Stimulated activated CD4-positive, alpha-beta T cell treated with anti-CD3 and anti-CD28 coated beads, Interleukin-2, amount 100 ng/mL, for 24 hours (primary cell): ENCODE measurements at regions not wholly inside any gene's neighbourhood (a gene's known extent, or its start where the extent isn't known, plus 50 kb on each side); places are given as distances from the start of the nearest gene placed in this dataset.
"Not testable (repeated sequence)": the region's sequence is repeated elsewhere in the genome, so short reads cannot be mapped to it uniquely, and the experiment has no call there.

Experiments
- DNase-seq, 2 donors: peaks; one replicate each; pipeline ENCODE4 v3.0.0-alpha.2; 2020

DNA sequence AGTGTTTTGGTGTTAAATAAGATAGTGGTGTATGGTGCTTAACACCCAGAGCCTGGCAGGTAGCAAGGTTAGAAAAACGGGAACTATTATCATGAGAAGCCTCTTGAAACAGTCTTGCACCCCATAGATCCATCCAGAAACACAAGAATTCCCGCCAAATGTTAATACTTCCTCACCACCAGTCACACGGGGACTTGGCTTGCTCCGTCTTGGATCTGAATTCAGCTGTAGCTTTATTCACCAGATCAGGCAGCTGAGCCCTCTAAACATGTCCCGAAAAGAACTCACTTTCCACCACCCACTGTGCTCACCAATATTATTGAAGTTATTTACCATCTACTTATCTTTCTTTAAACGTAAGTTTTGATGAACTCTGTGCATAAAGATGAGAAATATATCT lies 101.6 kb upstream of the PTPN3 start:
- no peak for DNase-seq

DNA sequence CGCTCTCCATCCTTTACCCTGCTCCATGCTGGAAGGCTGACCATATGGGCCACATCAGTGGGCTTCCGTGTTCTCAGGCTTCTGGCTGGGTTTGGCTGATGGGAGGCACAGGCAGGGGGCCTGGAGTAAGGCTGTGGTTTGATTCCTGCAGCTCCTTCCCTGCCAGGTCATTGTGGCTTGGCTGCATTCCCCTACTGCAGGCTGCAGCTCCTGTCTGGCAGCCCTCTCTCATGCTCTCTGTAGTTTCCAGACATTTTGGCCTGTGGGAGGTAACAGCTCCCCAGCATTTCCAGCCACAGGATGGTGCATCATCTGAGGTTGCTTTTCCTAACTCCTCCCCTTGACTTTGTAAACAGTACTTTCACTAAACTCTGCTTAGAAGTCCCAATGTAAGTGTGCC lies 102.0 kb upstream of the PTPN3 start:
- no peak for DNase-seq

DNA sequence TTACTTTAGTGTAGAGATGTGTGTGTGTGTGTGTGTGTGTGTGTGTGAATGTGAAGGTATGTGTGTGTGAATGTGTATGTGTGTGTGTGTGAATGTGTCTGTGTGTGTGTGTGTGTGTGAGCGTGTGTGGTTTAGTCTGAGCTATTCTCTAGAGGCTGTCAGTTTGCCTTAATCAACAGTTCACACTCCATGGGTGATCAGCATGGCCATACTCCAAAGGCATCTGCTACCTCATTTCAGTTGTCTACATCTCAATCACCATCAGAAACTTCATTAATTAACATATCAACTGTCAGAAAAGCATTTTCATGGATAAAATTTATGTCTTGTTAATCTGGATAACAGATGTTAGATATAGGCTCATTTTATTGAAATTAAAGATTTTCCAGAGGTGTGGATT lies 103.1 kb upstream of the PTPN3 start:
- DNase-seq: no peak

DNA sequence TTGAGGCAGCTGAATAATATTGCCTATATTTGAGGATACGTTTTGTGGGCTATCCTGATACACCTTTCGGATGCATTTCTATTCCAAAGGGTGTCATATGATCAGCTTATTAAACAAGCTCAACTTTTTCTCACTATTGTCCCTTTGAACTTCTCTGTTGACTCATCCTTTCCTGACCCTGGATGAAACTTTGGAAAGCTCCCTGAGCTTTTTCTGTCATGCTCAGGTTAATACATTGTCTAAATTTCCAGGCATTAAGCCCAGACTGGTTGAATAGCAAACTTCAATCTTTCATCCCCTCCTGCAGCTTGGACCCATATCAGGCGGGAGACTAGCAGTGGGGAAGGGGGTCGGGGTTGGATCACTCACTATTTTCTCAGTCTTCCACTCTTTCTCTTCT lies 104.9 kb upstream of the PTPN3 start:
- no peak for DNase-seq

DNA sequence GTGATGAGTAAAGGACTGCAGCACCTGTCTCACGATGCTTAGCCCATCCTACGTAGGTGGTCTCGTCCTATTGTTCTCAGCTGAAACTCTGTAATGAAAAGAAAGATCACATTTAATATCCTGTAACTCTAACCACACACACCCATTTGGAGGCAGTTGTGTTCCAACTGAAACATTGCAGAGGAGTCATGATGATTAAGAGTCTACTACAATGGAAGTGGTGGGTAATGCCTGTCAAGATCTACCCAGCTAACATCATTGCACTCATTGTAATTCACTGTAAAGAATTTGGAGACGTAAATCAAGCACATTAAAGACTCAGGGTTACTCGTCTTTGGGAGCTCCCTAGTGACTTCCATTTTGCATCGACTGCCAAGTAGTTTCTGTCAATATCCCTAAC lies 106.0 kb upstream of the PTPN3 start:
- no peak for DNase-seq

DNA sequence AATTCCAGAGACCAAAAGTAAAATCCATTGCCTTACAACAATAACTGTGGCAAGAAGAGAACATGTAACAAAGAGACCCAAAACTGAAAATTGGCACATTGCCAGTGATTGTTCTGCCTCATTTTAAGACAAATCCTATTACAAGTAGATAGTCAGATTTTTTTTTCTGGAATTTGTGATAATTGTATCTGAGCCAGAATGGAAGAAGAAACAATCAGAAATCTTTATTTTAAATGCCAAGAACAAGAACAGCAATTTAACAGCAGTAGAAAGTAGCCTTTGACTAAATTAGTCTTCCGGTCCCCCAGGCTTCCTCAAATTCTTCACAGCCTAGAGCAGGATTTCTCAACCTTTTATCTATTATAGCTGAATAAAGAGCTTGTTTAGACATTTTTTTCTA lies 106.7 kb upstream of the PTPN3 start:
- no peak for DNase-seq

DNA sequence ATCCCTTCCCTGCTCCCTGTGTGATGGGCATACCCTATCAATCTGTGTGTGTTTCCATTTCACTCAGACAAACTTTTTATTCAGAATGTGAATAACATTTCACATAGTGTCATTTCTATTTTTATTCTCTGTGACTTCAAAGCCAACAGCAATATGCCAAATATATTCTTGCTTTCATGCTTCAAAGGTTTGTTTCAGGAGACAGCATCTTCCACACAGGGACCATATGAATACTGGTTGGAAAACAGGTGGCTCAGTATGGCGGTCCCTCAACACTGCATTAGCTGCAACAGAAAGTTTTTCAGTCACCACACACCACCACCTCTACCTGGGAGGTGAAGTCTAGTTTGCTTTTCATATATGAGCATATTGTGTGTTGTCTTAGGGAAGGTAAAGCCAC lies 111.0 kb upstream of the PTPN3 start:
- DNase-seq: no peak

DNA sequence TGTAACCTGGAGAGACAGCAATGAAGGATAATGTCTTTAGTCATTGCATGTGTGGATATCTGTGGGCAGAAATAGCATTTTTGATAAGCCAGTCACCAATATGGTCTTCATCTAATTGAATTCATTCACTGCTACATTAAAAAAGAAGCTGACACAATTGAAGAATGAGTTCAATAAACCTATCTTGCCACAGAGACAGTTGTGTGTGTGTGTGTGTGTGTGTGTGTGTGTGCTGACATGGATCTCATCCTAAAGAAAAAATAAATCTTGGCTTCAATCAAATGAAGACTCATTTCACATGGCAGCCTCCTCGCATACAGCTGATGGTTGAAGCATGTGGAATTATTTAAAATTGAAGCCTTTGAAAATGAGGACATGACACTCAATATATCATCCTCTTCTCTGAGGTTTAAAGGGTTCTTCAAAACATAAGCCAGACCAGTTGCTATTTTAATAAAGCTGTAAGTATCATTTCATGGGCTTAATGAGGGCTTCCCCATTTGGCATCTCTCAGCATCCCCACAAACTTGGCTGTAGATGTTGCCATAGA lies 118.5 kb upstream of the PTPN3 start:
- no peak for DNase-seq

DNA sequence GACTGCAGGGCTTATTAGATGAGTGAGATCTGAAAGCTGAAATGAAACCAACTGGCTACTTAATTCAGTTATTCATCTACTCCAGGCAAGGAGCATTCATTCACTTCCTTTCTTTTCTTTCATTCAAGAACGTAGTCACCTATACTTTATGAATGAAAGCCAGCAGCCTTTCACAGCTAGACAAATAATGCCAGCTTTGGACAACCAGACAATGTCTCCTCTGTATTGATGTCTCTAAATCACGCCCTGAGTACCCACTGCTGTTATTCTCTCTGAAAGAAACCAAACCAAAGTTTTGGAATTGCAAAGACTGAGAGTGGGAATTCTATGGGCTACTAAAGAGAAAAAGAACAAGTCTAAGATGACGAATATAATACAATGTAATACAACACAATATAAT lies 121.2 kb upstream of the PTPN3 start:
- DNase-seq: no peak

DNA sequence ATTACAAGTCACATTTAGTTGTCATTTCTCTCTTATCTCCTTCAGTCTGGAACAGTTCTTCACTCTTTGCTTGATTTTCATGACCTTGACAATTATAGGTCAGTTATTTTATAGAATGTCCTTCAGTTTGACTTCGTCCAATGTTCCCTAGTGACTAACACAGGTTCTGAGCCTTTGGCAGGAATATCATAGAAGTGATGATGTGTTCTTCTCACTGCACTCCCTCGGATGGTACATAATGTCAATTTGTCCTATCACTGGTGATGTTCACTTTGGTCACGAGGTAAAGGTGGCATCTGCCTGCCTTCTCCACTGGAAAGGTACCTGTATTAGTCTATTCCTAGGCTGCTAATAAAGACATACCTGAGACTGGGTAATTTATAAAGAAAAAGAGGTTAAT lies 126.0 kb upstream of the PTPN3 start:
- DNase-seq: no peak

DNA sequence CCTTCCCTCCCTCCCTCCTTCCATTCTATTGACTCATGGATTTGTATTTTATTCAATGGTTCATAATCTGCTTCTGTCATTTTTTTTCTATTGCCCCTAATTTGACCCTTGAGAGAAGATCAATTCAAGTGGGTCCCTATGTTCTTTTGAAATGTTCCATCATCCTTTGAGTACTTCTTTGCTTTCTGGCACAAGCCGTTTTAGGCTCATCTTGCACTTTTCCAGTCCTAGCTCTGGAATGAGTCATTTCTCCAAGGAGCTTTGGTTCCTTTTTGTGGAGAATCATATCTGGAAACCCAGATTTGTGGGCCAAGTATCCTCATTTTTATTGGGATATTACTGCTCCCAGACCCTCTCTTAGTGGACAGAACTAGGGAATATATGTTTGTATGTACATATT lies 126.8 kb upstream of the PTPN3 start:
- DNase-seq: no peak

DNA sequence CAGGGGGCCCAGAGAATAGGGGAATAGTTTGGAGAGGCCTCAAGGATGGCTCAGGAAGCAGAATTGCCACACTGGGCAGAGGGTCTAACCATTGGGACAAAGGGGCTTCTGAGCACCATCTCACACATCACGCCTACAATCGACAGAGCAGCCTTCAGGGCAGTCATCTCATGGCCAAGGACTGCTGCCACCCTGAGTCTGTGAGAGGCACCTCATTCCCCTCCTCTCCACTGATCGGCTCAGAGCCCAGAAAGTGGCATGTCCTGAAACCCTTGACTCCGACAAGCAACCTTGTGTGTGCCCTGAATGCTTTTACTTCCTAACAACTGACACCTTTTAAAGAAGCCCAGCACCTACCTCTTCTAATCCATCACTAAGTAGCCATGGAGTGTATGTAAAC lies 128.9 kb upstream of the PTPN3 start:
- no peak for DNase-seq

DNA sequence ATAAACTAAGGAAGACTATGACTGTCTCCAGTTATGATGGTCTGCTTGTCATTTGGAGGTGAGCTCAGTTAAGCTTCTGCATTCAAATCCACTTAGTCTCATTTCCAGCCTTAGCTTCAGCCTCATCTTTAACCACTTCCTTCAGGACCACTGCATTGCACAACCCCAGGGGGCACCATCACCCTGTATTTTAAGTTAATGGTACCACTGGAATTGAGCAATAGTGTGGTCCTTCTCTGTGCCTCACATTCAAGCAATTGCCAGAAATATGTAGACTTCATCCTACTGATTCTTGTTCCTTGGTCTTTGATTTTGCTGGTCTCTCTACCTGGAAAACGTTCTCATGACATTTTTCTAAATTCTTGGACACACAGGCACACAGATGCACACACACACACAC lies 131.5 kb upstream of the PTPN3 start:
- DNase-seq: no peak

DNA sequence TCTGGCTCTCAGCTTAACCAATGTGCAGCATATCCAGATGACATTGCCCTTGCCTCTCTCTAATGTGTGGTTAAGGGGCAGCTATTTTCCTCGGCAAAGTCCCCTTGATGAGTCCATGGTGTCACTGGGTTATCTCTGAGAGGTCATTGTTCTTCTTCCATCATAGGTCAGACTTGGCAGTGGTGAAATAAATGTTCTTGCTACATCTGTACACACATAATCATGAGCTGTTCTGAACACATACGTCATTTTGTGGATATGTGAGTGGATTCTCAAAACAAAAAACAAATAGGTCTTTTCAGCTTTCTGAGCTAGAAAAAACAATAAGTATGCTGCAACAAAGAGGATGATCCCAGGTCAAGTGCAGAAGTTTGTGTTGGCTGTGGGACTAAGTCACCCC lies 134.7 kb upstream of the PTPN3 start:
- DNase-seq: no peak

DNA sequence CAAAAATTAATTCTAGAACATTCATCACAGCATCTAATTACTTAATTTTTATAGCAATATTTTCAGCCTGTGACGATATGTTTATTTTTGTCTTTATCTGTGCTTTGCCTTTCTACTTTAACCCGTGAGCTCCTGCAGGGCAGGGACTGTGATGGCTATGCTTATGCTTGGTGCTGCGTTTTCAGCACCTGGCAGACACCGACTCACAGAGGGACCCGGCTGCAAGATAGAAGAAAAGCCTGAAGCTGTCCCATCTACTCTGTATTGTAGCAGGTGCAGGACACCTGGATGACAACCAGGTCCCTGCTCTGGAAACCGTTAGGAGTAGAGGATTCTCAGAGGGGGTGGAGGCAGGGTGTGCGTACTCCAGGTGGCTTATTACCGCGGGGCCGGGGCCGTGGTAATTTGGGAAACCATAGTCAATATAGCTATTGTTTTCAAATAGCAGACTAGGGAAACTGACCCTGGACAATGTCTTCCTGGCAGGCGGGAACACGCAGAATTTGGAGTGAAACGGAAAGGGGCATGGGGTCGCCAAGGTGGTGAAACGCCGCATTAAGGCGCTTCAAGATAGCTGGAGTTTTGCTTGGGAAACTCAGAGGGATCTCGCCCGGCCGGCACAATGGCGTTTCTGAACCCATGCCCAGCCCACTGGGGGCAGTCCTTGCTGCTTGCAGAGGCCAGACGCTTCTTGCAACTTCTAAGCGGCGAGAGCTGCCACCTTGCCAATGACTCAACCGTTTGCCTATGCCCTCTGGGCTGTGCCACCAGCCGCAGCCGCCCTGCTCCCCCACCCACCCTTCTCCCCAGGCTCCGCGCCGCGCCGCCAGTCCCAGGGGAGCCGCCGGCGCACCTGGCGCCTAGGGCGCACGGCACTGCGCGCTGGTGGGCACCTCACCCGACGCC lies 140.1 kb upstream of the PALM2AKAP2 start:
- no peak for DNase-seq

DNA sequence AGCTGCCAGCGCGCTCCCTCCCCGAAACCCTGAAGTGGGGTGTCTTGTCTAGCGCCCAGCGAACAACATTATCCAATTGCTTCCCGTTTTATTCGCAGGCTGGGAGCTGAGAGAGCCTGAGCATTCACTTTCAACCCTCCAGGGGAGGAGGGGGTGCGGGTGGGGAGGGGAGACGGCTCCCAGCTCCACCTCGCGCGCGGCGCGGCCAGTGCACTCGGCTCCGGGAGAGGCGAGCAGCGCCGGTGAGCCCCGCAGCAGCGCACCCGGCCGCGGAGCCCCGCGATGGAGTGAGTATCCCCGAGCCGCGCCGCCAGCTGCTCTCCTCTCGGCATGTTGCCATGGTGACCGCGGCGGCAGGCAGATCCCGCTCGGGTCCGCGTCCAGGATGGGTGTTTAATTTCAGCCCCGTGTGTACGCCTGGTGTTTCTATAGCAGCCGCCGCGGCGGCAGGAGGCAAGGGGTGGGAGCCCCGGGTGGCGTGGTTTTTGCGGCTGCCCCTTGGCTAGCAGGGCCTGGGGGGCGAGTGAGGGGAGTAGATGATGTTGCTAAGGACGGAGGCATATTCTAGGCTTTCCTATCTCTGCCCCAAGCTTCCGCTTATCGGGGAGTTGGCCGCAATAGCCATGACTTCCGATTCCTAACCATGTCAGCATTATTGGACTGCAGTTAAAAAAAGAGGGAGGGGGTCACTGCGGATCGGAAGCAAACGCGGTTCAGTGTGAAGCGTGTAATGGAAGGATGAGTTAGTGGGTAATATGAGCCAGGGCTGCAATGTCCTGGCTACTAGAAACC lies 139.2 kb upstream of the PALM2AKAP2 start:
- DNase-seq: peak in 1 of 2 donors; percentile 5

DNA sequence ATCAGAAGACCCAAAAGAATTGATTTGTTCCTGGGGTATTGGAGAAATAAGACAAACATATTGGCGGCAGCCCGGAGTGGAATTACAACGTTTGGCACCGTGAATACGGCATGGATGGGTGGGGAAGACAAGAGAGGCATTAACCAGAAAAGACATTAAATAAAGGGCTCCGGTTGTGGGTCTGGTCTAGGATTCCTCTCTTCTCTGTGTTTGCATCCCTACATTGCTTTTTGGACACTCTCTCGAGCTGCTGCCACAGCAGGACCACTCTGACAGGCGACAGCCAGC lies 138.7 kb upstream of the PALM2AKAP2 start:
- no peak for DNase-seq

DNA sequence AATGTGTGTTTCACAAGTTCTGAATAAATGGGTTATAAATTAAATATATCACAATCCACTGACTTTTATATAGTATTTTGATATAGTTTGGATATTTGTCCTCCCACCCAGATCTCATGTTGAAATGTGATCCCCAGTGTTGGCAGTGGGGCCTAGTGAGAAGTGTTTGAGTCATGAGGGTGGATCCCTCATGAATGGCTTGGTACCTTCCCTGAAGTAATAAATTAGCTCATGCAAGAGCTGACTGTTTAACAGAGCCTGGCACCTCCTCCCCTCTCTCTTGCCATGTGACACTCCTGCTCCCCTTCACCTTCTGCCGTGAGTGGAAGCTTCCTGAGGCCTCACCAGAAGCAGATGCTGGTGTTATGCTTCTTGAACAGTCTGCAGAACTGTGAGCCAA lies 127.9 kb upstream of the PALM2AKAP2 start:
- no peak for DNase-seq

DNA sequence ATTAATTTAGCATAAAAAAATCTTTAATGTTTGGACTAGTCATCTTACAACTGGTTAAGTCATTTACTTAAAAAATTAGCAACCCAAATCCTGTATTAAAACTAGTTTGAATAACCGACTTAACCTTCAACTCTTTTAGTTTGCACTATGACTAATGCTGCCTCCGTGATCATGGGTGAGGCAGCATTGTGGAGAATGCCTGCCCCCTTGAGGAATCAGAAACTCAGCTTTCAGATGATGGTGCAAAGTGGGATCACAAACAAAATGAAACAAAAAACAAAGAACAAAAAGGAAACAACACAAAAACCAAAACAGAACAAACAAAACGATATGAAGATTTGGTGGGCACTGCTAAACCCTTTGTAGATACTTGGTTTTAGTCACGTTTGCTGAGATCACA lies 127.0 kb upstream of the PALM2AKAP2 start:
- DNase-seq: no peak

DNA sequence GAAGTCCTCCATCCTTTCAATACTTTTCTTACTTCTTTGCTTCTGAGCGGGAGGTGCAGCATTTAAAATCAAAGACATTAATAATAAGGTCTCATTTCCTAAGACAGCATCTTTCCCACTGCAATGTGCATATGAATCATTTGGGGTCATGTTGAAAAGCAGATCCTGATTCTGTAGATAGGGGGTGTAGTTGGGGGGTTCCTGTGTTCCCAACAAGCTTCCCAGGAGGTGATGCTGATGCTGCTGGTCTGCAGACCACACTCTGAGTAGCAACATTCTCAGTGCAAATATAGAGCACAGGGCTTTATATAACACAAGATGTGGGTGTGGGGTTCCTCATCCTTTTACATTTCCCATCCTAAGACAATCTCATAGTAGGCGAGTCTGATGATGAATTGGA lies 126.5 kb upstream of the PALM2AKAP2 start:
- DNase-seq: no peak

DNA sequence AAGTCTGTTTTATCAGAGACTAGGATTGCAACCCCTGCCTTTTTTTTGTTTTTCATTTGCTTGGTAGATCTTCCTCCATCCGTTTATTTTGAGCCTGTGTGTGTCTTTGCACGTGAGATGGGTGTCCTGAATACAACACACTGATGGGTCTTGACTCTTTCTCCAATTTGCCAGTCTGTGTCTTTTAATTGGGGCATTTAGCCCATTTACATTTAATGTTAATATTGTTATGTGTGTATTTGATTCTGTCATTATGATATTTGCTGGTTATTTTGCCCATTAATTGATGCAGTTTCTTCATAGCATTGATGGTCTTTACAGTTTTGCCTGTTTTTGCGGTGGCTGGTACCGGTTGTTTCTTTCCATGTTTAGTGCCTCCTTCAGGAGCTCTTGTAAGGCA lies 116.0 kb upstream of the PALM2AKAP2 start:
- DNase-seq: not testable (repeated sequence)

DNA sequence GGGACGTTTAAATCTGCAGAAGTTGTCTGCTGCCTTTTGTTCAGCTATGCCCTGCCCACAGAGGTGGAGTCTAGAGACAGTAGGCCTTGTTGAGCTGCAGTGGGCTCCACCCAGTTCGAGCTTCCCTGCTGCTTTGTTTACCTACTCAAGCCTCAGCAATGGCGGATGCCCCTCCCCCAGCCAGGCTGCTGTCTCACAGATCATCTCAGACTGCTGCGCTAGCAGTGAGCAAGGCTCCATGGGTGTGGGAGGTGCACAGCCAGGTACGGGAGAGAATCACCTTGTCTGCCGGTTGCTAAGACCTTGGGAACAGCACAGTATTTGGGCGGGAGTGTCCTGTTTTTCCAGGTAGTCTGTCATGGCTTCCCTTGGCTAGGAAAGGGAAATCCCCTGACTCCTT lies 114.3 kb upstream of the PALM2AKAP2 start:
- DNase-seq: not testable (repeated sequence)

DNA sequence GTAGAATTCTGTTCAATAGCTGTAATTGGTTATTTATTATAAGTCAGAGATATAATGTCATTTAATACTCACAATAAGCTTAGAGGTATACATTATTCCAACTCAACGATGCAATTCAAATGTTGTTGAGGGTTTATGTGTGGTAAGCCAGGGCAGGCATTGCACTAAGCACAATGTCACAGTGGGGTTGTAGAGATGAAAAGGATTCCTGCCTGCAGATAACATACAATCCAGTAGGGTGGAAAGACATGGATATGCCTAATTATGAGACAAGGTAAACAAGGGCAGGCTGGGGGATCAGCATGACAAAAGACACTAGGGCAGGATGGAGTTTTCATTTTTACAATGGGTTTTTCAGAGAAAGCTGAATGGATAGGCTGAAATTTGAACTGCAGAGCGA lies 98.7 kb upstream of the PALM2AKAP2 start:
- DNase-seq: no peak

DNA sequence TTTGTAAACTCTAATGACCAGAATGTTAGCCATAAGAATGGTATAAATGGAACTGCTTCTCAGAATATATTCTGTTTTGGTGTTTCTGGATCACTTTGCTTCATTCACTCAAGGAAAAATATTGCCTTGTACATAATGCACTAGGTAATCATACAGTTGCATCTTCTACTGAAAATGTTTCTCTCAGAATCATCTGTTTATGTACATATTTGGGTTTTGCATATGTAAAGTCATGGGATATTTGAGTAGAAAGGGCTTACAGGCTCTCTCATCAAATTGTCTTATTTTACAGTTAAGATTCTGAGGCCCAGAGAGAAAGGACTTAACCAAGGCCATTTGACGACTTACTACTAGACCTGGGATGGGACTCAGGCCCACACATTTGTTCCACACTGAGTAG lies 97.8 kb upstream of the PALM2AKAP2 start:
- no peak for DNase-seq
